Thymus (tissue), 11 donors: ENCODE measurements at regions not wholly inside any gene's neighbourhood (a gene's known extent, or its start where the extent isn't known, plus 50 kb on each side); places are given as distances from the start of the nearest gene placed in this dataset.

Experiments used
- DNase-seq, 9 donors: peaks; one replicate each; pipeline ENCODE4 v3.0.0-alpha.2; 2013; ENCODE audit warnings: low spot score in 9 of 9, low read depth in 6 of 9, missing footprints in 1 of 9
- H3K27ac ChIP-seq, 2 donors: one replicate each; pipeline ENCODE4 v1.5.1; 2013; ENCODE audit warnings: control low read depth in 1 of 2, low read depth in 1 of 2, low read length in 1 of 2, mild to moderate bottlenecking in 1 of 2, moderate library complexity in 1 of 2
- H3K27me3 ChIP-seq, 2 donors: one replicate each; pipeline ENCODE4 v1.5.1; 2013; ENCODE audit warnings: low read length in 1 of 2; ENCODE audit not compliant: control insufficient read depth in 2 of 2, insufficient read depth in 1 of 2
- H3K36me3 ChIP-seq, 2 donors: one replicate each; pipeline ENCODE4 v1.5.1; 2013; ENCODE audit warnings: low read length in 1 of 2, mild to moderate bottlenecking in 1 of 2, moderate library complexity in 1 of 2; ENCODE audit not compliant: control insufficient read depth in 2 of 2, insufficient read depth in 2 of 2
- H3K4me1 ChIP-seq, 2 donors: one replicate each; pipeline ENCODE4 v1.5.1; 2013; ENCODE audit warnings: low read length in 2 of 2; ENCODE audit not compliant: control insufficient read depth in 2 of 2, insufficient read depth in 2 of 2
- H3K4me3 ChIP-seq, 2 donors: one replicate each; pipeline ENCODE4 v1.5.1; 2013; ENCODE audit warnings: low read length in 2 of 2, control low read depth in 1 of 2, mild to moderate bottlenecking in 1 of 2
- H3K9me3 ChIP-seq, 2 donors: one replicate each; pipeline ENCODE4 v1.5.1; 2013; ENCODE audit warnings: low read length in 1 of 2, mild to moderate bottlenecking in 1 of 2; ENCODE audit not compliant: control insufficient read depth in 2 of 2, insufficient read depth in 1 of 2
- WGBS: extraction: QIAGEN DNeasy Blood & Tissue Kit; methylation state at CpG from one replicate; pipeline ENCODE4 v1.1.7; 2013; 5-methylcytosine and 5-hydroxymethylcytosine counted together
- donor health status: healthy.

DNA sequence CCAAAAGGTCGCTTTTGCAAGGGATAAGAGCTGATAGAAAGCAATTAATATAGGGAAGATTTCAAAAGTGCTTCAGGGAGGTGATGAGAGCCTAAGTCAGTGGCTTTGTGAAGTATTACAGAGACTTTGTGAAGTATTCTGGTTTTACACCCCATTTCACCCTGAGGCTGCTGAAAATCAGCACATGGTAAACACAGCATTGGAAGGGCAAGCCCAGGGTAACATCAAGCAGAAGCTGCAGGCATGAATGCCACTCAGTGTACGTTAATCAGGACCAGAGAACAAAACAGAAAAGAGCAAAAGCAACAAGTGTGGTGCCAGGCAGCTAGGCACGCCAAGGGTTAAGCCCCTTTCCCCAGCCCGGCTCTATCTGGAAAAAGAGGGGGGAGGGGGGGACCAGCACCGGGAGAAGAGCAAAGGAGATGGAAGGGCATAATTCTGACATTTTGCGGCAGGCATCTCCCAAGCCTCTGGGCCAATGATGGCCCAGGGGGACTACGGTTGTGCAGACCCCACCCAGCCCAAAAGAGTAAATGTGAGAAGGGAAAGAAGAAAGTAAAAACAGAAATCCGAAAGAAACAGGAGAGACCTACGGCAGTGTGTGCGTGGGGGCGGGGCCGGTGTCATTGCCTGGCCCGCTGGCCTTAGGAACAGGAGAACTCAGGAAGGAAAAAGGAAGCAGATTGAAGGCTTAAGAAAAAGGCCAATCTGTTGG is 58.9 kb downstream of the DHRS2 start:
- DNase-seq, result no peak
- no peaks in the 10 kb centered on the region for H3K36me3 ChIP-seq
- H3K27ac ChIP-seq, result no peak overlapping the region
- H3K4me1 ChIP-seq, result no peaks in the 10 kb centered on the region
- H3K4me3 ChIP-seq, result no peak overlapping the region
- peaks cover 5 to 25% of the 10 kb centered on the region in 2 donors for H3K27me3 ChIP-seq
- H3K9me3 ChIP-seq, result no peaks in the 10 kb centered on the region
- WGBS, result 15% methylated on average over 13 of the region's 13 CpGs

DNA sequence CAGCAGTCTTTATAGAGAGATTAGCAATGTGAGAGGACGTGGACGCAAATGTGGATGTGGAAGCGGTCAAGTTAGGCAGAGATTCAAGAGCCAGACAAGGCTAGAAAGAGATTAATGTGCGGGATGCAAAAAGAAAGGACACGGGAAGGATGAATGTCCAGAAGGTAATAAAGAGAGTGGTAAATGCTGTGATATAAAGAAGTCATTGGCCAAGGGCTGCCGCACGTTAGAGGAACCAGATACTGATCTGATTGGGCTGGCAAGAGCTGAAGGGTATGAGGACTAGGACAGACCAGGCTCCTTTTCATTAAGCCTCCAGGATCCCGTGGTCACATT is 59.5 kb downstream of the DHRS2 start:
- no peaks in the 10 kb centered on the region for H3K9me3 ChIP-seq
- H3K27ac ChIP-seq, result no peak overlapping the region
- no peak overlapping the region for H3K4me3 ChIP-seq
- H3K4me1 ChIP-seq, result no peaks in the 10 kb centered on the region
- 9% methylated on average over 8 of the region's 8 CpGs for WGBS
- no peak for DNase-seq
- peaks cover 5 to 25% of the 10 kb centered on the region in 2 donors for H3K27me3 ChIP-seq
- H3K36me3 ChIP-seq, result no peaks in the 10 kb centered on the region

DNA sequence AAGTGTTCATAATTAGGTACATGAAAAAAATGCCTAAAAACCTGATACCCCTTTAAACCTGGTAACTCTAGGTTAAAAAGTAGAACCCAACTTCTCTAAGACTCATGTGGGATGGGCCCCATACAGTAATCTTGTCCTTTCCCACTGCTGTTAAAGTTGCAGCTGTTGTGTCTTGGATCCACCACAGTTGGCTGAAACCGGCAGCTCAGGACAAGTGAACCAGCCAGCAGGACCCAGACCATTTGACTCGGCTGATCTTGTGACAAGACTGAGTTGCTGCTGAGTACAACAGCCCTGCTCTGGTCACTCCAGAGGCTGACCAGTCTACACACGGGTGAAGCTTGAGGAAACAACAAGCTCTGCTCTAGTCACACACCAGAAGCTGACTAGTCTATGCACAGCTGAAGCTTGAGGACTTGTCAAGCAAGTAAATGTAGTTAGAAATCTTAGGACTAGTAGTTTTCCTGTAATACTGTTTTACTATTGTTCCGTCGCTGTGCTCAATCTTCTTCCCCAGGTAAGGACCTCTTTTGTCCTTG is 60.6 kb downstream of the DHRS2 start:
- WGBS, result 91% methylated on average over 5 of the region's 5 CpGs
- H3K4me1 ChIP-seq, result no peaks in the 10 kb centered on the region
- no peak overlapping the region for H3K4me3 ChIP-seq
- peaks cover 5 to 25% of the 10 kb centered on the region in 2 donors for H3K27me3 ChIP-seq
- no peaks in the 10 kb centered on the region for H3K36me3 ChIP-seq
- no peak overlapping the region for H3K27ac ChIP-seq
- H3K9me3 ChIP-seq, result no peaks in the 10 kb centered on the region
- no peak for DNase-seq

DNA sequence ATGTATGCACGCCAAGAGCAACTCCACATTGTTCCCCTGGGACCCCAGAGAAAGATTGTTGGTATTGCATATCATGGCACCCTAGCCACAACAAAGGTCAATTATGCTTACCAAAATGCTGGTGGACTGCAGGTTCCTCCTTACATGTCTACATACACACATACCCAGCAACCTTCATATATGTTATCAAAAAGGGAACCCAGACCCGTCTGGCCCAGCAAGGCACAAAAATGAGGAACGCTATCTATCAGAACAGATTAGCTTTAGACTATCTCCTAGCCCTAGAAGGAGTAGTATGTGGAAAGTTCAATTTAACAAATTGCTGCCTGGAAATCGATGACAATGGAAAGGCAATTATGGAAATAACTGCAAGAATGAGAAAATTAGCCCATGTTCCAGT is 61.5 kb downstream of the DHRS2 start:
- Histone ChIP-seq H3K27ac (no peak overlapping the region), H3K4me3 (no peak overlapping the region), H3K36me3 (no peaks in the 10 kb centered on the region), H3K27me3 (peaks cover 5 to 25% of the 10 kb centered on the region in 2 donors), H3K9me3 (no peaks in the 10 kb centered on the region), H3K4me1 (no peaks in the 10 kb centered on the region)
- no peak for DNase-seq
- WGBS, result 76% methylated on average over 4 of the region's 4 CpGs

- no peaks in the 10 kb centered on the region for H3K27me3 ChIP-seq
- H3K4me1 ChIP-seq, result no peaks in the 10 kb centered on the region
- 50% methylated on average over 2 of the region's 2 CpGs for WGBS
- no peak overlapping the region for H3K27ac ChIP-seq
- DNase-seq, result no peak
- H3K4me3 ChIP-seq, result no peak overlapping the region
- no peaks in the 10 kb centered on the region for H3K36me3 ChIP-seq
- H3K9me3 ChIP-seq, result peaks cover 0 to 3% of the 10 kb centered on the region in 2 donors
Observed at GRCh38 chr14:23702656-23703426, 66.7 kb downstream of the DHRS2 start.

- Histone ChIP-seq H3K27me3 (no peaks in the 10 kb centered on the region), H3K27ac (no peak overlapping the region), H3K36me3 (no peaks in the 10 kb centered on the region), H3K9me3 (peaks cover 0 to 3% of the 10 kb centered on the region in 2 donors), H3K4me3 (no peak overlapping the region), H3K4me1 (no peaks in the 10 kb centered on the region)
- DNase-seq, result no peak
- WGBS, result 75% methylated on average over 2 of the region's 2 CpGs
Observed at GRCh38 chr14:23704890-23705289, 68.7 kb downstream of the DHRS2 start.

- Histone ChIP-seq H3K4me3 (no peak overlapping the region), H3K27me3 (no peaks in the 10 kb centered on the region), H3K4me1 (no peaks in the 10 kb centered on the region), H3K36me3 (no peaks in the 10 kb centered on the region), H3K9me3 (peaks cover 0 to 3% of the 10 kb centered on the region in 2 donors), H3K27ac (no peak overlapping the region)
- 94% methylated on average over 5 of the region's 5 CpGs for WGBS
- DNase-seq, result no peak
Observed at GRCh38 chr14:23707415-23707814, 71.3 kb downstream of the DHRS2 start.

DNA sequence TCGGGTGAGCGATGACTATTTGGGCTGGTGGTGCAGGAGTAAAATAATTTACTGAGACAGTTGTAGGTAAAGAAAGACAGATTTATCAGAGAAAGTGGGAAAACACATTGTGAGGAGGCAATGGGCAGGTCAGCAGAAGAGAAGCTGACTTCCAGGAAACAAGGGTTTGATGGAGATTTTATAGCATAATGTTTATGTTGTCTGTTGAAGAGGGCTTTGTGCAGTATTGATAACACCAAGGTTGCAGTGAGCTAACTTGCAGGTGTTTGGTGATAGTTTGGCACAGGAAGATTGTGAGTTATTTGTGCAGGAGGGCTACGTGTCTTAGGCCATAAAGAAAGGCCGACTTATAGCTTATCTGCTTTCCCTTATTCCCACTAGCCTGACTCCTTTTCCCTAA is 72.2 kb downstream of the DHRS2 start:
- no peak overlapping the region for H3K27ac ChIP-seq
- 95% methylated on average over 4 of the region's 4 CpGs for WGBS

GRCh38 chr14:23709923-23710322 is 73.8 kb downstream of the DHRS2 start:
- H3K27me3 ChIP-seq, result no peaks in the 10 kb centered on the region
- DNase-seq, result no peak
- WGBS, result 99% methylated on average over 2 of the region's 2 CpGs

More for the DNA sequence above, 72.2 kb downstream of the DHRS2 start:
- Histone ChIP-seq H3K4me1 (no peaks in the 10 kb centered on the region), H3K4me3 (no peak overlapping the region), H3K9me3 (peaks cover 0 to 3% of the 10 kb centered on the region in 2 donors), H3K27me3 (no peaks in the 10 kb centered on the region), H3K36me3 (no peaks in the 10 kb centered on the region)
- no peak for DNase-seq

More at GRCh38 chr14:23709923-23710322, 73.8 kb downstream of the DHRS2 start:
- no peaks in the 10 kb centered on the region for H3K4me1 ChIP-seq
- H3K27ac ChIP-seq, result no peak overlapping the region
- H3K4me3 ChIP-seq, result no peak overlapping the region
- H3K36me3 ChIP-seq, result no peaks in the 10 kb centered on the region
- H3K9me3 ChIP-seq, result peaks cover 0 to 3% of the 10 kb centered on the region in 2 donors
